ENCODE measurements at regions not wholly inside any gene's neighbourhood (a gene's known extent, or its start where the extent isn't known, plus 50 kb on each side); places are given as distances from the start of the nearest gene placed in this dataset.

- TF ChIP-seq SIN3A (IDR thresholded peaks at IDR 0.05; ENCODE audit: borderline replicate concordance, low read depth, low read length), result no peak
- no peak for TF ChIP-seq ZNF350 (CRISPR knock-in tag; IDR thresholded peaks at IDR 0.05; ENCODE audit: borderline replicate concordance, low read depth)
- TF ChIP-seq MATR3 (CRISPR knock-in tag; IDR thresholded peaks at IDR 0.05), result no peak
- no peak for TF ChIP-seq SP1 (IDR thresholded peaks at IDR 0.05)
- TF ChIP-seq SP1 (CRISPR knock-in tag; IDR thresholded peaks at IDR 0.05), result no peak
Measured at GRCh38 chr6:88223298-88223697, 57.2 kb upstream of the CNR1 start.
